ENCODE measurements at regions not wholly inside any gene's neighbourhood (a gene's known extent, or its start where the extent isn't known, plus 50 kb on each side); places are given as distances from the start of the nearest gene placed in this dataset.
"Not testable (repeated sequence)": the region's sequence is repeated elsewhere in the genome, so short reads cannot be mapped to it uniquely, and the experiment has no call there.

GRCh38 chr14:97771340-97772045, 974.3 kb downstream of the VRK1 start:
- no peak for DNase-seq

GRCh38 chr14:97773598-97773997, 976.4 kb downstream of the VRK1 start:
- DNase-seq, result no peak

- no peak for DNase-seq
These were observed 979.8 kb downstream of the VRK1 start for GRCh38 chr14:97776890-97777558.

GRCh38 chr14:97777622-97778355, 980.6 kb downstream of the VRK1 start:
- no peak for DNase-seq

- DNase-seq, result no peak
These were observed 982.0 kb downstream of the VRK1 start for GRCh38 chr14:97779140-97779539.

GRCh38 chr14:97780804-97781203, 983.6 kb downstream of the VRK1 start:
- no peak for DNase-seq

- no peak for DNase-seq
These were observed 984.8 kb downstream of the VRK1 start for GRCh38 chr14:97781961-97782360.

- no peak for DNase-seq
These were observed 985.8 kb downstream of the VRK1 start for GRCh38 chr14:97782871-97783414.

GRCh38 chr14:97785495-97785894, 988.3 kb downstream of the VRK1 start:
- no peak for DNase-seq

GRCh38 chr14:97788364-97788763, 991.2 kb downstream of the VRK1 start:
- DNase-seq, result no peak

GRCh38 chr14:97788846-97789526, 991.8 kb downstream of the VRK1 start:
- no peak for DNase-seq

GRCh38 chr14:97791072-97791471, 993.9 kb downstream of the VRK1 start:
- no peak for DNase-seq

GRCh38 chr14:97791906-97792305, 994.7 kb downstream of the VRK1 start:
- no peak for DNase-seq

- no peak for DNase-seq
These were observed 999.3 kb downstream of the VRK1 start for GRCh38 chr14:97796511-97796910.

GRCh38 chr14:97798176-97798575, 1001.0 kb downstream of the VRK1 start:
- DNase-seq, result no peak

GRCh38 chr14:97802430-97803373, 1005.5 kb downstream of the VRK1 start:
- DNase-seq, result no peak

- DNase-seq, result no peak
These were observed 1006.9 kb downstream of the VRK1 start for GRCh38 chr14:97804056-97804455.

GRCh38 chr14:97806891-97807290, 1009.7 kb downstream of the VRK1 start:
- DNase-seq, result no peak

- not testable (repeated sequence) for DNase-seq
These were observed 1011.4 kb downstream of the VRK1 start for GRCh38 chr14:97808541-97808940.

- DNase-seq, result no peak
These were observed 1016.4 kb downstream of the VRK1 start for GRCh38 chr14:97813556-97813955.

- no peak for DNase-seq
These were observed 1023.6 kb downstream of the VRK1 start for GRCh38 chr14:97820781-97821180.

GRCh38 chr14:97824218-97824617, 1027.0 kb downstream of the VRK1 start:
- DNase-seq, result no peak
